M059J (cell line): ENCODE measurements at regions not wholly inside any gene's neighbourhood (a gene's known extent, or its start where the extent isn't known, plus 50 kb on each side); places are given as distances from the start of the nearest gene placed in this dataset.

Experiments used
- DNase-seq: peaks from one replicate; pipeline ENCODE4 v3.0.0-alpha.2; 2012; ENCODE audit warnings: low read depth

GRCh38 chr2:217165547-217165946, 305.7 kb upstream of the TNP1 start:
- no peak for DNase-seq

DNA sequence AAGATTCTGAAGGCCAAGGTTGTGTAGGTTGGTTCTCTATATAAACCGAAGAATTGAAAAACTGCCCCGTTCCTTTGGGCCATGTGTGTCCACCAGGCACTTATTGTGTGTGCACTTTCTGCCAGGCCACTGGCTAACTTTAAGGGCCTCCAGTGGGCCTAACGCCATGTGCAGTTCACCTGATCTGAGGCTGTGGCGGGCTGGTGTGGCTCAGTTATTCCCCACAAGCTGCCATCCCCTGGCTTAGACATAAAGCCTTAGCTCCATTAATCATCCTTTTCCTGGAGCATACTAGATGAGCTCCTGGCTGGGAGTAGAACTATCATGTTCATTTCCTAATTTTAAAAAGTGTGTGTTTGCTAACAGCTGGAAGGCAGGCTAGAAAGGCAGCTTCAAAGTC, 304.1 kb upstream of the TNP1 start:
- no peak for DNase-seq

DNA sequence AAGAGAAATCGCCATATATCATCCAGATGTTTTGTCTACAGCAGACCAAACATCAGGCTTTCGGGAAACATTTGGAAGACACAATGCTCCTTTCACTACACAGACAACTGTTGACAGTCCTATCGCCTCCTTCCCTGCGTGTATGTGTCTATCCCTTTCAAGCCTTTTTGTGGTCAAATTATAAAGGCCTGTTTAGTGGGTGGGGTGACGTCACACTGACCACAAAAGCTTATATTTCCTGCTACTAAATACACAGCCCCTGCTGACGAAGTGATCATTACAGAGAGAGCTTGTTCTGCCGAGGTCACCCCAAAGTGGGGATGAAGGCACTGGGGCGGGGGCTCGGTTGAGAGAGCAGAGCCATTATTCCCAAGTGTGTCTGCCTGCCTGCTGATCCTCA, 302.7 kb upstream of the TNP1 start:
- DNase-seq, result peak; percentile 95

GRCh38 chr2:217160978-217161973, 301.4 kb upstream of the TNP1 start:
- peak; percentile 16 for DNase-seq

DNA sequence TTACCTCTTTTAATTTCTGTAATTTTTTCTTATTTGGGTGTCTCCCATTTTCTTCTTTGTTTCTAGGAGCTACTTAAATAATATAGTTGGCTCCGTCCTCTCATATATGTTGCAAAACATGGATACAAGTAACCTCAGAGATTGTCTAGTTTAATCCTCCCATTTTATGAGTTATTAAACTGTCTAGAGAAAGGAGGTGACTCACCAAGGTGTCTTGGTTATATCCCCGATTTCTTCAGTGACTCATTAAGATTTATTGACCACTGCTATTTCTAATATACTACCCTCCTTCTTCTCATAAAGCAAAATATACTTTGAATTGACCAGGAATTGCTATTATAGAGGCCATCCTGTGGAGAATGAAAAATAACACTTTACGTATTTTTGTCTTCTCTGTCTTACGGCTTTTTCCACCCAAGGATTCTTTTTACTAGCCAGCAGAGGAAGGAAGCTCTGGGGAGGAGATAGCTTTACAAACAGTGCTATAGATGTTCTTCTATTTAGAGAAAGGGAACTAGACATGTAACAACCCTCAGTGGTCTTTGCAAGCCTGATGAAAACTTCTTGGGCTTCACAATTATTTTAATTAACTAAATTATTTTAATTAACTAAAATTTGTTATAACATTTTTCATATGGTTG, 300.4 kb upstream of the TNP1 start:
- DNase-seq, result peak; percentile 70

DNA sequence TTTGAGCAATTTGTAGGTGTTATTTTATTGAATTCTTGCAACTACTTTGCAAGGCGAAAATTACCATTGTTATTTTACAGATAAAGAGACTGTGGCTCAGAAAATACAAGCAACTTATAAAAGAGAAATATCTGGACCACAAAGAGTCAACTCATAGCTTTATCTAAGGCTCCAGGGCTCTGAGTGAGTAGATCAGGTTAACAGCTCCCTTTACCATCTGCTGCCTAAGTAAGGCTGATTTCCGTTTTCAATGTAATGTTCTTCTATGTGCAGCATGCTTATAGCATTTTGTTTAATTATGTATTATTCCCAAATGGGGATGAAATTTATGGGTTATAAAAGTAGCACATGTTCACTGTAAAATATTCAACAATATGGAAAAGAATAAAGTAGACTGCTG, 299.1 kb upstream of the TNP1 start:
- no peak for DNase-seq

DNA sequence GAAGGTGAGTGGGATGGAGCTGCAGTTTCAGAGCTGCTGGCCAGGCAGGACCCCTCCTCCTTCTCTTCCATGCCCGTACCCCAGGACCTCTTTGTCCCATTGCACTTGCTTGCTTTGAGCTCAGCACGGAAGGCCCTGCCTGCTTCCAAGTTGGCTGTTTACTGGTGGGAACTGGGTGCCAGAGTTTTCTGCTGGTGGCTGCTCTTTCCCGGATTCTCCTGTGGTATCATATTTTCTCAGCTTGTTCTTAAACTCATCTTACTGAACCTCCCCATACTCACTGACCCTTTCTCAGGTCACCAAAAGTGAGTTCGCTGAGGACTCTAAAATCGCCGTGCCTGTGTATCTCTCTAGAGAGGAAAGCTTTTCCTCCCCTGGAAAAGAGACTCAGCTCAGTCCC, 297.7 kb upstream of the TNP1 start:
- DNase-seq, result no peak

- no peak for DNase-seq
Measured at GRCh38 chr2:217156801-217157200, 296.9 kb upstream of the TNP1 start.

- no peak for DNase-seq
Measured at GRCh38 chr2:217154923-217155322, 295.1 kb upstream of the TNP1 start.

- DNase-seq, result no peak
Measured at GRCh38 chr2:217153510-217153909, 293.6 kb upstream of the TNP1 start.

DNA sequence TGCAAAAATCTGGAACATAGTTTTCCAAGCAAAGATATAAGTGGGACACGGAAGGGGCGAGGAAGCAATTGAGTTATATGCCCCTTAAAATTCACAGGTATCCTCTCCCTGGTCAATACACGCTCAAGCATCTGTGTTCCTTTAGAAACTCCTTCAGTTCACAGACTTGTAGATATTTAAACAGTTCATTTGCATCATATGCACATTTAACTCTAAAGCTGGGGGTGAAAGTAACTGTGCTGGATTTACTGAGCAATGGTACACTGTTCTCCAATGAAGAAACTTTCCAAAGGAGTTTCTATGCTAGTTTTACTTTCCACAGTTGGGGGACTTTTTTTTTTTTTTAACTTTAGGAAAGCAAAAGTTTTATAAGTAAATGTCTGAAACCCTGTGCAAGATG, 293.0 kb upstream of the TNP1 start:
- no peak for DNase-seq

DNA sequence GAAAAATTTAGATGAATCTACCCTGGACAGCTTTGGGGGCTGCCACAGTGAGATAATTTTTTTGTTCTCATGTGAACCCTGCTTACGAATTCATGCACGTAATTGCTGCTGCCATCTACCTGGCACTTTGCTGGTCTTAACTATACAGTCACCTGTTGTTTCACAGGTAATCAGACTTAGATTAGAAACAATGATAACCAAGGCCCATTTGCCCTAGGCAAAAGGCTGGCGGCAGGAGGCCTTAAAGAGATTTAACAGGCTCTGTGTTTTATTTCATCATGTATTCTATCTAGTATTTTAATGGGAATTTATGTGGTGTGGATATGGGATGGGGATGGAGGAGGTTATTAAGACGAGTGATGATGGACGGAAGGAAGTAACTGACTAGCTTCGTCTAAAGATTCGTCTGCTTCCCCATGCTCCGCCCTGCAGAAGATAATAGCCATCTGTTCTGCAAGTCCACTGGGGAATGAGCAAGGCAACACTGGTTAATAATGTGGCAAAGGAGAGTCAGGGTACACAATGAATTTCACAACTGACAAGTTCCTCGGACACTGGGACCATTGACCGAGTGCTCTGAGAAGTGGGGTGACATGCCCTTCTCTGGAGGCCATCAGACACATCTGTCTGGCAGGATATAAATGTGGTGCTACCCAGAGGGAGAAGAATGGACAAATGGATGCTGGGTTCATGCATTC, 291.8 kb upstream of the TNP1 start:
- DNase-seq, result no peak

DNA sequence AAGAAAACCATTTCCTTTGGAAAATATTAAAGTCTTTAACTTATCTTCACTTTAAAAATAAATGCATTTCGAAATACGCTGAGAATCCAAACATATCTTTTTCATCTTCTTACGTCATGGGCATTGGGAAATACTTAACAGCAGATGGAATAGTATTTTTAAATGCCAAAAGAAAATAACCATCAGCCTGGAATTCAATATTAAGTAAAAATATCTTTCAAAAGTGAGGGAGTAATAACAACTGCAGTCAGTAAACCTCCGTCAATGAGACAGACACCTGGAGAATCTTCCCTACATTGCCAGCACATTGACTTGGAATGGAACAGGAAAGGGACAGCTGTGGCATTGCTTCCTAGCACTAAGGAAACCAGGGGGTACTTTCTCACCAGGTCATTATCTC, 290.4 kb upstream of the TNP1 start:
- DNase-seq, result no peak

- DNase-seq, result no peak
Measured at GRCh38 chr2:217149087-217149660, 289.3 kb upstream of the TNP1 start.

DNA sequence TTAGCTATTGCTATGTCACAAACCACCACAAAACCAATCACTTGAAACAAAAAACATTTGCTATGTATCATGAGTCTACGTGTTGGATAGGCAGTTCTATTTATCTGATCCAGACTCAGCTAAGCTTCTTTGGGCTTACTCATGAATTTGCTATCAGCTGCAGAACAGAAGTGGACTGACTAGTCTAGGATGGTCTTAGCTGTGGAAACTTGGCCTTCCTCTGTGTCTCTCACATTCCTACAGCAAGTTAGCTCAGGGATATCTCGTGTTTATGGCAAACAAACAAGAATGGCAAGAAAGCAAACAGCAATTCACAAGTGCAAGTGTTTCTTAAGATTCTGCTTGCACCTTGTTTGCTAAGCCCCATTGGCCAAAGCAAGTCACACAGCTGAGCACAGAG, 288.0 kb upstream of the TNP1 start:
- DNase-seq, result no peak

DNA sequence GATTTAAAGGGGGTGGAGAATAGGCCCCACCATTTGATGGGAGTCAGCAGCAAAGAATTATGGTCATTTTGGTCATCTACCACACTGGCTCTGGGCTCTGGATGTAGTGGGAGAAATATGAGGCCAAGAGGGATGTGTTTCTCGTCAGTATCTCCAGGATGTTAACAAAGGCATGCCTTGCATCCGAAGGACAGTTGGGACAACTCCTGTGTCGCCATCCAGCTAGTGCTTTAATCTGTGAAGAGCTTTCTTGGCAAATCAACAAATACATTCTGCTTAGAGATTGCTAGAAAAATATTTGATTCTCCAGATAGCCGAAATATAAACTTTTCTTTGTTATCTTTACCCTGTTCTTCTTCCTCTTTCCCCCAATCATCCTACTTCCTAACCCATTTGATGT, 287.1 kb upstream of the TNP1 start:
- DNase-seq, result no peak

DNA sequence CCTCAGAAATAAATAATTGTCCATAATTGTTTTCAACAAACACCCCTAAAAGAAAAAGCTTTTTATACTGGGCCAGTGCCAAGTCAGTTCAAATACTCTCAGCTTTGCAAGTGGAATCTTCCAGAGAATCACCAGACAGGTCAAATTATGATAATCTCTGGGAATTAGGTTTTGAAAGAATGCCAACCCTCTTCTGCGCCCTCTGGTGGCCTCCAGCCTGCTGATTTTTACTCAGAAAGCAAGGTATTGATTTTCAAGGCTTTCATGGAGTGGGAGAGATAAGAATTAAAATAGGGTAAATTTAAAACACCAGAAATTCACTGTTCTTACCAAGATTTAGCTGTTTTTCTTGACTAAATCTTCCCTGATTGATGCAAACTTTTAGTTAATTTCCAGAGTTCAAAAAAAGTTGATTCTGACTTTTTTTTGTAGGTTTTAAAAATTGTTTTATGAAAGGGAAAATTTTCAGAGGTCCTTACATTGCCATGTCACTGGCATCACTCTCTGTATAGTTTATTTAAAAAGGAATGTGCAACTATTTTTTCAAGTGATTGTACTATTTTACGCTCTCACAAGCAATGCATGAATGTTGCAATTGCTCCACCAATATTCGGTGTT, 282.9 kb upstream of the TNP1 start:
- DNase-seq, result peak; percentile 7

DNA sequence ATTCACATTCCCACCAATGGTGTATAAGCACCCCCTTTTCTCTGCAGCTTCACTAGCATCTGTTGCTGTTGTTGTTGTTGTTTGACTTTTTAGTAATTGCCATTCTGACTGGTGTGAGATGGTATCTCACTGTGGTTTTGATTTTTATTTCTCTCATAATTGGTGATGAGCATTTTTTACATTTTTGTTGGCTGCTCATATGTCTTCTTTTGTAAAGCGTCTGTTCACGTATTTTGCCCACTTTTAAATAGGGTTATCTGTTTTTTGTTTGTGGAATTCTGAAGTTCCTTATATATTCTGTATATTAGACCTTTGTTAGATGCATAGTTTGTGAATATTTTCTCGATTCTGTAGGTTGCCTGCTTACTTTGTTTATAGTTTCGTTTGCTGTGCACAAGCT, 278.4 kb upstream of the TNP1 start:
- DNase-seq, result no peak

DNA sequence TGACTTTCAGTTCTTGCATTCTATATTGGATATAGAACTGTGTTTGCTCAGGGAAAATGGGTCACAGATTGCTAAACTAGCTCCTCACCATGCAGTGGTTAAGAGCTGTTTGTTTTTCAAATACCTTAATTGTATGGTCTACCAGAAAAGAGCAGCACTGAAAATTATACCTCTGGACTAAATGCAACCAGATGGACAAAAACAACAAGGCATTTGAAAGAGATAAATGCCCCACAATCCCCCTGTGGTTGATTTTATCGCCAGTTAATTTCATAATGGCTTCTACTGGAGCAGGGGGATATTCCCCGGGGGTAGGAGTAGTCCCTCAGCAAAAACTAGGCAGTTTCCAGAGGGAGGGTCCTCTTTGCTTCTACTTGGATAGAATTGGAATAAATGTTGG, 267.9 kb upstream of the TNP1 start:
- no peak for DNase-seq

DNA sequence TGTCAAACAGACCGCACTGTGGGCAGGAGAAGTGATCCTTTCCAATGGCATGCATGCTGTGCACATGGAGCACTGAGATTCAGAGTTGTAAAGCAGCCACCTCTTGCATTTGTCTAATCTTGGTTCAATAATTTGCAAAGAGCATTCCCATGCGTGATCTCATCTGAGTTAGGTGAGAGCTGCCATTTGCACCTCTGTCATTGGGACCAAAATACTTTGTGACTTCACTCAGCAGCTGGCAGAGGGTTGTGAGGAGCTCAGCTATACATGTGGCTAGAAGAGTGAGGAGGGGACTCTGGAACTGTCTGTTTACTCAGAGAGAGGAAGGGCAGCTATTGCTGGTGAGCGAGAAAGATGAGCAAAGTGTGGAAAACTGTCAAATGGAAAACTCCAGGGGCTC, 265.1 kb upstream of the TNP1 start:
- no peak for DNase-seq

DNA sequence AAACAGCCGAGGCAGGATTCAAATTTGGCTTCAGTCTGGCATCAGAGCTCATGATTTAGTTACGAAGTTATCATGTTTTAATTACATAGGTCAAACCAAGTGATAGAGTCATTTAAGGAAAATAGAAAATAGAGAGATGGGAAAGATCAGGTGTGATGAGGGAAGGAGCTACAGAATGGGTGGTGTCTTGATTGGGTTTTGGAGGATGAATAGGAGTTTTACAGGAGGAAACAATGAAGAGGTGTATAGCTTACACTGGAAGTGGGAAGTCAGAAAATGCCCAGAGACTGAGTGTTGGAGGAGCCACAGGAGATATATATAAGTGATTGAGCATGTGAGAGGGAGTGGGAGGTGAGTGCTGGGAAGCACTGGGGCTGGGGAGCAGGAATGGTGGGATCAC, 264.2 kb upstream of the TNP1 start:
- DNase-seq, result no peak

GRCh38 chr2:217121565-217121964, 261.7 kb upstream of the TNP1 start:
- no peak for DNase-seq
